GM19467 (cell line): ENCODE measurements at regions not wholly inside any gene's neighbourhood (a gene's known extent, or its start where the extent isn't known, plus 50 kb on each side); places are given as distances from the start of the nearest gene placed in this dataset.

Source experiments
- ATAC-seq: cut with Tn5 transposase; IDR thresholded peaks from one replicate; pipeline ENCODE4 v1.9.1; 2021; ENCODE audit warnings: mild to moderate bottlenecking, moderate library complexity; ENCODE audit not compliant: unreplicated experiment

- no peak for ATAC-seq
Observed at GRCh38 chr15:62988701-62989100, 53.8 kb upstream of the TPM1 start.

- no peak for ATAC-seq
Observed at GRCh38 chr15:62989366-62990055, 53.0 kb upstream of the TPM1 start.

GRCh38 chr15:62991698-62992097 lies 50.8 kb upstream of the TPM1 start:
- ATAC-seq: no peak

- ATAC-seq: no peak
Observed at GRCh38 chr15:62992302-62992701, 50.2 kb upstream of the TPM1 start.
